HCT116 (cell line): ENCODE measurements at regions not wholly inside any gene's neighbourhood (a gene's known extent, or its start where the extent isn't known, plus 50 kb on each side); places are given as distances from the start of the nearest gene placed in this dataset.

Experiments
- ATAC-seq: fragments of 200-7000 bp; cut with Tn5 transposase; 2 replicates; pipeline ENCODE4 v1.9.1; 2020; ENCODE audit warnings: mild to moderate bottlenecking, moderate library complexity
- BruUV-seq: library from RNA; stranded (reverse); fragments of 400-500 nt; replicated peaks from 2 replicates; lab custom pipeline; 2021; lab: Mats Ljungman, UMichigan
- CTCF ChIA-PET: fragments of 300-600 bp; sonication (Branson Sonifier 250); formaldehyde crosslinking; loops from one replicate; lab custom pipeline; 2021; ENCODE audit warnings: antibody characterized with exemption; lab: Charles Lee
- POLR2A ChIA-PET: fragments of 300-600, 350-600 bp; sonication (Branson Sonifier 250); formaldehyde crosslinking; loops from one replicate; lab custom pipeline; 2021; ENCODE audit warnings: antibody characterized with exemption; lab: Charles Lee
- RAD21 ChIA-PET, 2 experiments: fragments of 300-600 bp; sonication (Branson Sonifier 250); formaldehyde crosslinking; loops; one replicate each; lab custom pipeline; 2023; ENCODE audit warnings: low total read pairs in 2 of 2; ENCODE audit not compliant: uncharacterized antibody in 2 of 2, unreplicated experiment in 2 of 2, low non-redundant PET in 1 of 2; lab: Charles Lee
- DNase-seq: peaks from one replicate; pipeline ENCODE4 v3.0.0-alpha.2; 2010; ENCODE audit warnings: low read depth, low spot score
- H2AFZ ChIP-seq: fragments of 200-600 bp; shearing (Covaris generic), sonication (generic); 2 replicates; pipeline ENCODE4 v1.6.1; 2017; ENCODE audit warnings: low read depth, mixed run types, mixed read lengths, antibody characterized with exemption, low read length; ENCODE audit not compliant: poor library complexity, severe bottlenecking
- H3K27ac ChIP-seq: 2 replicates; pipeline ENCODE4 v1.5.1; 2012; ENCODE audit warnings: low read depth, low read length
- H3K27me3 ChIP-seq: fragments of 200-600 bp; sonication (generic); 2 replicates; pipeline ENCODE4 v1.6.1; 2016; ENCODE audit warnings: mixed run types, low read length, mixed read lengths; ENCODE audit not compliant: insufficient read depth
- H3K36me3 ChIP-seq, 2 experiments: fragments of 200-500 bp in 1 of 2; fragments of 200-600 bp in 1 of 2; sonication (Bioruptor generic) in 1 of 2; sonication (generic) in 1 of 2; 2 replicates each; pipeline versions ENCODE4 v1.5.1 to v1.6.1; 2014 to 2016; ENCODE audit warnings: low read length in 2 of 2, inconsistent platforms in 1 of 2, mixed read lengths in 1 of 2, mixed run types in 1 of 2; ENCODE audit not compliant: insufficient read depth in 2 of 2, control insufficient read depth in 1 of 2
- H3K4me1 ChIP-seq, 2 experiments: fragments of 200-600 bp in 1 of 2; sonication (generic) in 1 of 2; 2 replicates each; pipeline versions ENCODE4 v1.5.1 to v1.6.1; 2012 to 2017; ENCODE audit warnings: low read length in 2 of 2, inconsistent platforms in 1 of 2, mild to moderate bottlenecking in 1 of 2, mixed read lengths in 1 of 2, mixed run types in 1 of 2, moderate library complexity in 1 of 2; ENCODE audit not compliant: insufficient read depth in 2 of 2, control insufficient read depth in 1 of 2
- H3K4me2 ChIP-seq: fragments of 200-600 bp; sonication (generic); 2 replicates; pipeline ENCODE4 v1.6.1; 2017; ENCODE audit warnings: mixed run types, low read length, mixed read lengths
- H3K4me3 ChIP-seq, 2 experiments: fragments of 200-600 bp in 1 of 2; sonication (generic) in 1 of 2; replicated peaks in 1 of 2; 2 replicates each; pipeline ENCODE4 v1.5.1; 2011 to 2016; ENCODE audit warnings: low read length in 2 of 2, control low read depth in 1 of 2, low read depth in 1 of 2, mild to moderate bottlenecking in 1 of 2, mixed read lengths in 1 of 2, mixed run types in 1 of 2
- H3K79me2 ChIP-seq: fragments of 200-600 bp; sonication (generic); 2 replicates; pipeline ENCODE4 v1.6.1; 2017; ENCODE audit warnings: mild to moderate bottlenecking, mixed run types, low read length, moderate library complexity, mixed read lengths; ENCODE audit not compliant: insufficient read depth
- H3K9ac ChIP-seq: fragments of 200-600 bp; sonication (generic); 2 replicates; pipeline ENCODE4 v1.6.1; 2016; ENCODE audit warnings: low read length, mixed read lengths
- H3K9me2 ChIP-seq: fragments of 200-600 bp; sonication (generic), shearing (Covaris generic); 2 replicates; pipeline ENCODE4 v1.6.1; 2017; ENCODE audit warnings: mixed run types, mild to moderate bottlenecking, moderate library complexity; ENCODE audit not compliant: insufficient read depth
- H3K9me3 ChIP-seq, 2 experiments: fragments of 200-500 bp in 1 of 2; fragments of 200-600 bp in 1 of 2; sonication (Bioruptor generic) in 1 of 2; sonication (generic) in 1 of 2; 2 replicates each; pipeline ENCODE4 v1.6.1; 2014 to 2017; ENCODE audit warnings: low read length in 2 of 2, mixed read lengths in 2 of 2, inconsistent platforms in 1 of 2, low read depth in 1 of 2, mild to moderate bottlenecking in 1 of 2, mixed run types in 1 of 2, moderate library complexity in 1 of 2; ENCODE audit not compliant: control insufficient read depth in 1 of 2, insufficient read depth in 1 of 2
- H4K20me1 ChIP-seq: fragments of 200-600 bp; sonication (generic), shearing (Covaris generic); 2 replicates; pipeline ENCODE4 v1.6.1; 2017; ENCODE audit warnings: mixed run types, mild to moderate bottlenecking, moderate library complexity; ENCODE audit not compliant: insufficient read depth
- JUND ChIP-seq: IDR thresholded peaks from 2 replicates; pipeline ENCODE4 v1.6.1; 2012
- SIN3A ChIP-seq: IDR thresholded peaks from 2 replicates; pipeline ENCODE4 v1.6.1; 2012; ENCODE audit warnings: low read depth
- YY1 ChIP-seq: IDR thresholded peaks from 2 replicates; pipeline ENCODE4 v1.6.1; 2011; ENCODE audit warnings: low read length, low read depth, moderate library complexity, mild to moderate bottlenecking; ENCODE audit not compliant: insufficient replicate concordance; ENCODE audit errors: extremely low read depth
- ZFX ChIP-seq: fragments of 450-650 bp; IDR thresholded peaks from 2 replicates; pipeline ENCODE4 v1.6.1; 2017
- intact Hi-C: fragments of 100-400 bp; cut with micrococcal nuclease; formaldehyde crosslinking; loops from 2 replicates; pipeline ENCODE4 v1.10.0; 2022
- TF ChIP-seq, protein P1 (sequence below): IDR thresholded peaks from 2 replicates; pipeline ENCODE4 v1.6.1; 2012; ENCODE audit warnings: low read depth
- TF ChIP-seq, protein P2 (sequence below), 3 experiments: fragments of 200-600 bp in 1 of 3; sonication (generic) in 1 of 3; IDR thresholded peaks in 2 of 3; conservative IDR thresholded peaks in 1 of 3; 2 replicates each; pipeline ENCODE4 v1.5.1; 2012 to 2017; ENCODE audit warnings: low read depth in 2 of 3, low read length in 2 of 3, antibody characterized with exemption in 1 of 3, borderline replicate concordance in 1 of 3, control low read depth in 1 of 3, mild to moderate bottlenecking in 1 of 3, mixed read lengths in 1 of 3, mixed run types in 1 of 3, moderate library complexity in 1 of 3; ENCODE audit not compliant: insufficient read depth in 1 of 3

DNA sequence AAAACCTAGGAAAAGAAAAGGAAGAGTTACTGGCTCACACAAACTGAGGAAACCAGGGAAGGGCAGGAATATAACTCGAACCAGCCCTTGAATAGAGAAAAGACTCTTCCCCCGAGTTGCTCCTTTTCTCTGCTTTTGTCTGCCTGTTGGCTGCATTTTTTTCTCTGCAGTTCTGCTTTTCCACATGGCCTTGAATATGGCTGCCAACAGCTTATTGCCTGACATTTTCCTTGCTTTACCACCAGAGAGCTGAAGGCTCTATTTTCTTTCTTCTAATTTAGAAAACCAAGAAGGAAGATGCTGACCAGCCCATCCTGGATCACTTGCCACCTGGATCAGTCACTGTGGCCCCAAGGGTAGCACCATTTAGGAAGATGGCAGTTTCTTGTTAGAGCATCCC, 164.8 kb upstream of the MAN1A1 start:
- no peak for ATAC-seq
- CTCF ChIA-PET: no interaction called here
- TF ChIP-seq YY1 (no peak), SIN3A (no peak), ZFX (no peak), JUND (no peak)
- TF ChIP-seq, protein P1, sequence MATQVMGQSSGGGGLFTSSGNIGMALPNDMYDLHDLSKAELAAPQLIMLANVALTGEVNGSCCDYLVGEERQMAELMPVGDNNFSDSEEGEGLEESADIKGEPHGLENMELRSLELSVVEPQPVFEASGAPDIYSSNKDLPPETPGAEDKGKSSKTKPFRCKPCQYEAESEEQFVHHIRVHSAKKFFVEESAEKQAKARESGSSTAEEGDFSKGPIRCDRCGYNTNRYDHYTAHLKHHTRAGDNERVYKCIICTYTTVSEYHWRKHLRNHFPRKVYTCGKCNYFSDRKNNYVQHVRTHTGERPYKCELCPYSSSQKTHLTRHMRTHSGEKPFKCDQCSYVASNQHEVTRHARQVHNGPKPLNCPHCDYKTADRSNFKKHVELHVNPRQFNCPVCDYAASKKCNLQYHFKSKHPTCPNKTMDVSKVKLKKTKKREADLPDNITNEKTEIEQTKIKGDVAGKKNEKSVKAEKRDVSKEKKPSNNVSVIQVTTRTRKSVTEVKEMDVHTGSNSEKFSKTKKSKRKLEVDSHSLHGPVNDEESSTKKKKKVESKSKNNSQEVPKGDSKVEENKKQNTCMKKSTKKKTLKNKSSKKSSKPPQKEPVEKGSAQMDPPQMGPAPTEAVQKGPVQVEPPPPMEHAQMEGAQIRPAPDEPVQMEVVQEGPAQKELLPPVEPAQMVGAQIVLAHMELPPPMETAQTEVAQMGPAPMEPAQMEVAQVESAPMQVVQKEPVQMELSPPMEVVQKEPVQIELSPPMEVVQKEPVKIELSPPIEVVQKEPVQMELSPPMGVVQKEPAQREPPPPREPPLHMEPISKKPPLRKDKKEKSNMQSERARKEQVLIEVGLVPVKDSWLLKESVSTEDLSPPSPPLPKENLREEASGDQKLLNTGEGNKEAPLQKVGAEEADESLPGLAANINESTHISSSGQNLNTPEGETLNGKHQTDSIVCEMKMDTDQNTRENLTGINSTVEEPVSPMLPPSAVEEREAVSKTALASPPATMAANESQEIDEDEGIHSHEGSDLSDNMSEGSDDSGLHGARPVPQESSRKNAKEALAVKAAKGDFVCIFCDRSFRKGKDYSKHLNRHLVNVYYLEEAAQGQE: no peak
- TF ChIP-seq, protein P2, sequence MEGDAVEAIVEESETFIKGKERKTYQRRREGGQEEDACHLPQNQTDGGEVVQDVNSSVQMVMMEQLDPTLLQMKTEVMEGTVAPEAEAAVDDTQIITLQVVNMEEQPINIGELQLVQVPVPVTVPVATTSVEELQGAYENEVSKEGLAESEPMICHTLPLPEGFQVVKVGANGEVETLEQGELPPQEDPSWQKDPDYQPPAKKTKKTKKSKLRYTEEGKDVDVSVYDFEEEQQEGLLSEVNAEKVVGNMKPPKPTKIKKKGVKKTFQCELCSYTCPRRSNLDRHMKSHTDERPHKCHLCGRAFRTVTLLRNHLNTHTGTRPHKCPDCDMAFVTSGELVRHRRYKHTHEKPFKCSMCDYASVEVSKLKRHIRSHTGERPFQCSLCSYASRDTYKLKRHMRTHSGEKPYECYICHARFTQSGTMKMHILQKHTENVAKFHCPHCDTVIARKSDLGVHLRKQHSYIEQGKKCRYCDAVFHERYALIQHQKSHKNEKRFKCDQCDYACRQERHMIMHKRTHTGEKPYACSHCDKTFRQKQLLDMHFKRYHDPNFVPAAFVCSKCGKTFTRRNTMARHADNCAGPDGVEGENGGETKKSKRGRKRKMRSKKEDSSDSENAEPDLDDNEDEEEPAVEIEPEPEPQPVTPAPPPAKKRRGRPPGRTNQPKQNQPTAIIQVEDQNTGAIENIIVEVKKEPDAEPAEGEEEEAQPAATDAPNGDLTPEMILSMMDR (IDR thresholded peaks at IDR 0.05 in 2 of 3, conservative IDR thresholded peaks at IDR 0.05 in 1 of 3; ENCODE audit: borderline replicate concordance in 1 of 3, insufficient read depth in 1 of 3, low read depth in 2 of 3, low read length in 2 of 3): no peak
- TF ChIP-seq, all 23 proteins: peak for 0
- no peak overlapping the region for H3K4me2 ChIP-seq
- no peaks in the 10 kb centered on the region for H3K27me3 ChIP-seq
- no peak overlapping the region for H3K4me3 ChIP-seq
- ChIA-PET RAD21 (no interaction called here), POLR2A (no interaction called here)
- intact Hi-C loops: no loop called here
- H3K27ac ChIP-seq: no peak overlapping the region
- H2AFZ ChIP-seq: no peak overlapping the region
- H3K9me3 ChIP-seq: no peaks in the 10 kb centered on the region
- no peak for DNase-seq
- H3K4me1 ChIP-seq: no peaks in the 10 kb centered on the region
- H3K9me2 ChIP-seq: no peaks in the 10 kb centered on the region
- H4K20me1 ChIP-seq: no peaks in the 10 kb centered on the region
- no peak overlapping the region for H3K9ac ChIP-seq
- no peaks in the 10 kb centered on the region for H3K36me3 ChIP-seq
- H3K79me2 ChIP-seq: no peaks in the 10 kb centered on the region
- no TSS peak for BruUV-seq
